GM21526 (cell line): ENCODE measurements at regions not wholly inside any gene's neighbourhood (a gene's known extent, or its start where the extent isn't known, plus 50 kb on each side); places are given as distances from the start of the nearest gene placed in this dataset.

ENCODE experiments used
- ATAC-seq: cut with Tn5 transposase; IDR thresholded peaks from one replicate; pipeline ENCODE4 v1.9.1; 2021; ENCODE audit warnings: moderate library complexity; ENCODE audit not compliant: unreplicated experiment, low FRiP score

DNA sequence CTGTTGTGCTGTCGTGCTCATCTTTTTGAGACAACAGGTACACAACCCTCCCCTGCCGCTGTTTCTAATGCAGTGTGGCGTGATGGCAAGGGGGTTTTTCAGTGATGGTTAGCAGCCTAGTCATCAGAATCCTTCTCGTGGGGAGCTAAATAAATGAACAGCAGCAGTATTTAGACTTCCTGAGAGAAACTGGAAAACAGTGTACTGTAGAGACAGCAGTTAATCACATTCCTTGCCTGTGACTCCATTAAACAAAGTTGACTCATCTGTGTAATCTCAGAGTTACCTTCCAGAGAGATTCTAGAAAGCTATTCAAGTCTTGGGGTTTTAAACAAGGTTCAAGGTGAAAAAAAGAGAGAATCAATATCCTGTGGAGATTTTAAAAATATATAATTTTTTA lies 1753.2 kb upstream of the PCDH7 start:
- ATAC-seq = no peak

GRCh38 chr4:28973587-28974350 lies 1746.4 kb upstream of the PCDH7 start:
- no peak for ATAC-seq

DNA sequence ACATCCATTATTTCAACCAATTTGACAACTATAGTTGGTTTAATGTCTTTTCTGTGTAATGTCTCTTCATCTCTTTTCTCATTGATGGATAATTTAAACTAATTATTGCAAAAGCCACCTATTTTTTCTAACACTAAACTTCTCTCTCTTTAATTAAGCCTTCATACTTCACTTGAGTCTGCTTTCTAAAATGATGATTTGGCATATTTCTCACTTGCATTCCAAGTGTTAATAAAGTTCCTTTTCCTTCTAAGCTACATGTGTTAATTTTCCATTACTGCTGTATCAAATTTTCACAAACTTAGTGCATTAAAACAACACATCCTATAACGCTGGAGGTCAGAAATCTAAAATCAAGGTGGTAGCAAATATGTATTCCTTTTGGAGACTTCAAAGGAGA lies 1743.8 kb upstream of the PCDH7 start:
- no peak for ATAC-seq

DNA sequence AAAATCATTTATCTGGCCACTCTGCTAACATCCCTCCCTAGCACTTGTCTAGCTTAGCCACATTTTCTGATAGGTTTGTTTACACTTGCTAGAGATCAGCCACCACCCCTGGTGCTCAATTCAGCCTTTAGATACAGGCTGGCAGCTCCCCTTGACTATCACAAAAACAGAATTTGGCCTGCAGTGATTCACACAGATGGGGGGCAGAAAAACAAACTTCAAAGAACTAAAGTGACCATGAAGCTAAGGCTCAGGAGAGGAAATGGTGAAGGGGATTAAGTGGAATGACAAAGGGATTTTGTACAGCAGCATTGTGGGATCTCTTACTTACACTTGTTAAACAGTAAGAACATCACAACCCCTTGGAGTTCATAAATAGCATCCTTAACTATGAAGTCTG lies 1718.0 kb upstream of the PCDH7 start:
- ATAC-seq = no peak

- no peak for ATAC-seq
These were observed 1714.3 kb upstream of the PCDH7 start for GRCh38 chr4:29005838-29006237.

- no peak for ATAC-seq
These were observed 1710.3 kb upstream of the PCDH7 start for GRCh38 chr4:29009908-29010307.

DNA sequence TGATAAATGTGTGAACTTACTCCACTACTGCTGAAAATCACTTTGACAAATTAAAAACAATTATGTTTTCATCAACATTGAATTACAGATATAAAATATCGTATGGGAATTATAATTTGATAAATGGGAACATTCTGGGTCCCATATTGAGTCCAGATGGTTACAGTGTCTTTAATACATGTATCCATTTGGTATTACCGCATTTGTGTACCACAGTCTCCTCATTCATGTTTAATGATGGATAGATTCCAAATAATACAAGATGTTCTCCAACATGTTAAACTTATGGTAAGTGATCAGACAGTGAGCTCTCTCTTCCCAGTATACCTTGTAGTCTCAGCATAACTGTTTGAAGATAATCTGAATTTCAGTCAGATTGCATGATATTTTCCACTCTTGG lies 1706.8 kb upstream of the PCDH7 start:
- ATAC-seq = no peak

GRCh38 chr4:29014555-29014954 lies 1705.6 kb upstream of the PCDH7 start:
- no peak for ATAC-seq

DNA sequence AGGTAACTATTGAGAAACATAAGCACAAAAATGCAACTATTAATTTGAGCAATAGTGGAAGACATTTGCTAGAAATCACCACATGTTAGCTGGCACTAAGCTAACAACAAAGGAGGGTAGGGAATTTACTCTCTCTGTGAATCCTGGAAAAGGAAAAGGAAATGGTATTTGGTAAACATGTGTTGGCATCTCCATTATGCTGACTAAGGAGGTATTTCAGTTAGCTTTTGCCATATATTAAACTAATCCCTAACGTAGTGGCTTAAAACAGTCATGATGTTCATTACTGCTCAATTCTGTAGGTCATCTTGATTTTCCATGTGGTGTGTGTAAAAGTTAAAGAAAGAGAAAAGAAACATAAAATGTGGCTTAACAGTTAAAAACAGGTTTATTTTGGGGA lies 1686.5 kb upstream of the PCDH7 start:
- no peak for ATAC-seq

DNA sequence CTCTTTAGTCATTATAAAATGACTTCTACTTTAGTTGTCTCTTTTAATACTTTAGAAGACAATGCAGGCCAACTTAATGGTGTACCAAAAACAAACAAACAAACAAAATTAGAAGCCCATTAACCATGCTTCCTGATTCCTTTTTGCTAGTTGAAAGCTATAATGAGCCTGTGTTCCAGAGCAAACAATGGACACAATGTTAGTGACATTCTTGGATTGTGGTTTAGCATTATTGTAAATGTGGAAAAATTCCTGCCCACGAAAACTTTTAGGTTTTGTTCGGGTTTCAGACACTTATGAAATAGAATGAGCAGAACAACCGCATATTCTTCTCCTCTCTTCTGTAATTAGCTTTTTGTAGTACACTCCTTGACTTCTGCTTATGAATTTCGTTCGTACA lies 1682.7 kb upstream of the PCDH7 start:
- no peak for ATAC-seq

- ATAC-seq = no peak
These were observed 1676.8 kb upstream of the PCDH7 start for GRCh38 chr4:29043411-29043810.

- no peak for ATAC-seq
These were observed 1674.0 kb upstream of the PCDH7 start for GRCh38 chr4:29046186-29046585.

GRCh38 chr4:29046781-29047180 lies 1673.4 kb upstream of the PCDH7 start:
- no peak for ATAC-seq

DNA sequence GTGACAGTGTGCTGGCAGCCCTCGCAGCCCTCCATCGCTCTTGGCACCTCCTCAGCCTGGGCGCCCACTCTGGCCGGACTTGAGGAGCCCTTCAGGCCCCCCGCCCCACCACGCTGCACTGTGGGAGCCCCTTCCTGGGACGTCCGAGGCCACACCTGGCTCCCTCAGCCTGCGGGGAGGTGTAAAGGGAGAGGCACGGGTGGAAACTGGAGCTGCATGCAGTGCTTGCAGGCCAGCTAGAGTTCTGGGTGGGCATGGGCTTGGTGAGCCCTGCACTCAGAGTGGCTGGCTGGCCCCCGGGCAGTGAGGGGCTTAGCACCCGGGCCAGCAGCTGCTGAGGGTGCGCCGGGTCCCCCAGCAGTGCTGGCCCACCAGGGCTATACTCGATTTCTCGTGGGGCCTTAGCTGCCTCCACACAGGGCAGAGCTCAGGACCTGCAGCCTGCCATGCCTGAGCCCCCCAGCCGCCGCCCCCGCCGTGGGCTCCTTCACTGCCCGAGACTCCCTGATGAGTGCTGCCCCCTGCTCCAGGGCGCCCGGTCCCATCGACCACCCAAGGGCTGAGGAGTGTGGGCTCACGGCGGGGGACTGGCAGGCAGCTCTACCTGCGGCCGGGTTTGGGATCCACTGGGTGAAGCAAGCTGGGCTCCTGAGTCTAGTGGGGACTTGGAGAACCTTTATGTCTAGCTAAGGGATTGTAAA lies 1672.7 kb upstream of the PCDH7 start:
- no peak for ATAC-seq

- ATAC-seq = no peak
These were observed 1668.7 kb upstream of the PCDH7 start for GRCh38 chr4:29051381-29051965.

DNA sequence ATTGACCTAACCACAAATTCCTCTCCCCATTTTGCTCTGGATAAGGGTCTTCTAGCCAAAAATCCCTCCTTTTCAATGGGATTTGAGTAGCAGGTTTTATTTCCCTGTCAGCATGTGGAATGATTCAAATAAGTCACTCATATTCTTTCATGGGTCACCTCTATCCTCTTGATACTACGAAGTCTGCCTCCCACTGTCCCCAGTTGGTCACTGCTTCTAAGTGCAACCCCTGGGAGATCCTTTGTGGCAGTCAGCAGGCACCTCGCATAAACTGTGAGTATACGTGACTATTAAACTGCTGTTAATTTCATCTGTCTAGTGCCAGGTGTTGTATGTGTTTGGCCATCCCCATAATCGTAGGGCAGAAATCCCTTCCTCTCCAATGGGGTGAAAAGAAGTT lies 1667.9 kb upstream of the PCDH7 start:
- no peak for ATAC-seq

DNA sequence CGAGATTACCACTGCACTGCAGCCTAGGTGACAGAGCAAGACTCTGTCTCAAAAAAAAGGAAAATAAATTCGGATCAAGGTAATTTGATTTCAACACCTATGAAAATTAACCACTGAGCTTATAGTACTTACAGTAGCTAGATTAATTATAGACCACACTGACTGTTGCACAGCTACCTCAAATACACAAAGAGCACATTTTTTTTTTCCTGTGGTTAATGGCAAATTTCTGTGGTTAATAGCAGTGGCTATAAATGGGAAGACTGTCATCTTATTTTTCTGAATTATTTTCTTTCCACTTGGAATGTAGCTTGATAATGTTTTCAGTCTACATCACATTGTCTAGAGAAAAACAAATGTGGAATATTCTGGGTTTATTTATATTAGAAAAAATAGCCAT lies 1661.6 kb upstream of the PCDH7 start:
- no peak for ATAC-seq

GRCh38 chr4:29066861-29067260 lies 1653.3 kb upstream of the PCDH7 start:
- no peak for ATAC-seq

DNA sequence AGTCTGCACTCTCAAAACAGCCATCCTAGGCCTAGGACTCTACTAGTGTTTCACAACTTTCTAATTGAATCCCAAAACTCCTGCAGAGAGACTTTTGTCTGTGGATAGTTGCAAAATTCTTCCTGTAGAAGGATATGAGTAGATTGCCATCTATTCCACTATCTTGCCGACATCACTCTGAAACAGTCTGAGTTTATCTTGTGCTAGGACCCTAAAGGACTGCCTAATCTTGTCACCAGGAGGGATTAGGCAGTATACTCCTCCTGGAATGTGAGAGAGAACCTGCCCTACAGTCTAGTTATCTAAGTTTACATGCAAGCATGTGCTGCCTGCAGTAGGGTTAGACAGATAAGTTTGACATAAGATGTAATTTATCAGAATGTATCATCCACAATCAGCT lies 1646.6 kb upstream of the PCDH7 start:
- ATAC-seq = no peak

- no peak for ATAC-seq
These were observed 1644.8 kb upstream of the PCDH7 start for GRCh38 chr4:29075366-29075765.

GRCh38 chr4:29079260-29079659 lies 1640.9 kb upstream of the PCDH7 start:
- ATAC-seq = no peak
